NT2/D1 (cell line): ENCODE measurements at regions not wholly inside any gene's neighbourhood (a gene's known extent, or its start where the extent isn't known, plus 50 kb on each side); places are given as distances from the start of the nearest gene placed in this dataset.
"Not testable (repeated sequence)": the region's sequence is repeated elsewhere in the genome, so short reads cannot be mapped to it uniquely, and the experiment has no call there.

Experiments used
- SUZ12 ChIP-seq: IDR thresholded peaks from 2 replicates; pipeline ENCODE4 v1.6.1; 2011; ENCODE audit not compliant: insufficient read length, insufficient read depth; ENCODE audit errors: extremely low read depth
- YY1 ChIP-seq: IDR thresholded peaks from 2 replicates; pipeline ENCODE4 v1.6.1; 2011; ENCODE audit not compliant: insufficient read length, insufficient read depth
- ZNF274 ChIP-seq: IDR thresholded peaks from 2 replicates; pipeline ENCODE4 v1.6.1; 2011; ENCODE audit warnings: mild to moderate bottlenecking, low read depth, low read length

GRCh38 chr2:66632882-66633281, 198.0 kb downstream of the MEIS1 start:
- not testable (repeated sequence) for TF ChIP-seq YY1, ZNF274, SUZ12
